ENCODE measurements at regions not wholly inside any gene's neighbourhood (a gene's known extent, or its start where the extent isn't known, plus 50 kb on each side); places are given as distances from the start of the nearest gene placed in this dataset.

DNA sequence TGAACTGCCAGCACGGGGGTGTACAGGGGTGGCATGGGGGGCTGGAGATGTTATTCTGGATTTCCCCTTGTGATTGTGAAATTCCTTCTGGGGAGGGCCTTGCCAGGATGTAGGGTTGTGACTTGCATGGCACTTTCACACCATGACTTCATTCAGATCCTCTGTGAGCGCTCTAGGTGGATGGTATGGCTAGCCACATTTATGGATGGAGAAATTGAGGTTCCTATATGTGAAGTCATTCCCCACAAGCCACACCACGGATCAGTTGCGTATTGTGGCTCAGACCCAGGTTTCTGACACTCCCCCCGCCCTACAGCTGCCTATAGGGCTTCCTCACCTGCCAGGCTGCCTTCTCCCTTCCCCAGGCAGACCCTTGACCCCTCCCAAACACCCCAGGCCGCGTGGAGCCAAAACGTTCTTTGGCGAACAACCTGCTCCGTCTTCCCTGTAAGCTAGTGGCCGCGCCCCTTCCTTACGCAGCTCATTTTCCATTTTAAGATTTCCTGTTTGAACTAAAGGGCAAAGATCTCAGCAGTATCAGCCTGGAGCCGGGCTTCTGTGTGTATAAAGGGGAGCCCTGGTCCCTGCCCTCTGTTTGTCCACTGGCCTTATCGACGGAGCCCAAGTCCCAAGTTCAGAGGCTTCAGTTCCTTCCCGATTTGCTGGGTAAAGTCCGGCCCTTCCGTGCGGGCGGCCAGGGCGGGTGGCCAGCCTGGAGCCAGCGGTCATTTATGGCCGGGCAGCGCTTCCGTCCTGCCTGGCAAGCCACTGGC lies 97.8 kb upstream of the KLF4 start (continued):
- TF ChIP-seq, protein P1, sequence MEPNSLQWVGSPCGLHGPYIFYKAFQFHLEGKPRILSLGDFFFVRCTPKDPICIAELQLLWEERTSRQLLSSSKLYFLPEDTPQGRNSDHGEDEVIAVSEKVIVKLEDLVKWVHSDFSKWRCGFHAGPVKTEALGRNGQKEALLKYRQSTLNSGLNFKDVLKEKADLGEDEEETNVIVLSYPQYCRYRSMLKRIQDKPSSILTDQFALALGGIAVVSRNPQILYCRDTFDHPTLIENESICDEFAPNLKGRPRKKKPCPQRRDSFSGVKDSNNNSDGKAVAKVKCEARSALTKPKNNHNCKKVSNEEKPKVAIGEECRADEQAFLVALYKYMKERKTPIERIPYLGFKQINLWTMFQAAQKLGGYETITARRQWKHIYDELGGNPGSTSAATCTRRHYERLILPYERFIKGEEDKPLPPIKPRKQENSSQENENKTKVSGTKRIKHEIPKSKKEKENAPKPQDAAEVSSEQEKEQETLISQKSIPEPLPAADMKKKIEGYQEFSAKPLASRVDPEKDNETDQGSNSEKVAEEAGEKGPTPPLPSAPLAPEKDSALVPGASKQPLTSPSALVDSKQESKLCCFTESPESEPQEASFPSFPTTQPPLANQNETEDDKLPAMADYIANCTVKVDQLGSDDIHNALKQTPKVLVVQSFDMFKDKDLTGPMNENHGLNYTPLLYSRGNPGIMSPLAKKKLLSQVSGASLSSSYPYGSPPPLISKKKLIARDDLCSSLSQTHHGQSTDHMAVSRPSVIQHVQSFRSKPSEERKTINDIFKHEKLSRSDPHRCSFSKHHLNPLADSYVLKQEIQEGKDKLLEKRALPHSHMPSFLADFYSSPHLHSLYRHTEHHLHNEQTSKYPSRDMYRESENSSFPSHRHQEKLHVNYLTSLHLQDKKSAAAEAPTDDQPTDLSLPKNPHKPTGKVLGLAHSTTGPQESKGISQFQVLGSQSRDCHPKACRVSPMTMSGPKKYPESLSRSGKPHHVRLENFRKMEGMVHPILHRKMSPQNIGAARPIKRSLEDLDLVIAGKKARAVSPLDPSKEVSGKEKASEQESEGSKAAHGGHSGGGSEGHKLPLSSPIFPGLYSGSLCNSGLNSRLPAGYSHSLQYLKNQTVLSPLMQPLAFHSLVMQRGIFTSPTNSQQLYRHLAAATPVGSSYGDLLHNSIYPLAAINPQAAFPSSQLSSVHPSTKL (CRISPR knock-in tag; IDR thresholded peaks at IDR 0.05), result peak; percentile 49
- no peak for TF ChIP-seq FIP1L1 (IDR thresholded peaks at IDR 0.05; ENCODE audit: borderline replicate concordance, insufficient read depth, low read depth, low read length)
- TF ChIP-seq RAD51 (IDR thresholded peaks at IDR 0.05; ENCODE audit: borderline replicate concordance), result no peak
- TF ChIP-seq, protein P2, sequence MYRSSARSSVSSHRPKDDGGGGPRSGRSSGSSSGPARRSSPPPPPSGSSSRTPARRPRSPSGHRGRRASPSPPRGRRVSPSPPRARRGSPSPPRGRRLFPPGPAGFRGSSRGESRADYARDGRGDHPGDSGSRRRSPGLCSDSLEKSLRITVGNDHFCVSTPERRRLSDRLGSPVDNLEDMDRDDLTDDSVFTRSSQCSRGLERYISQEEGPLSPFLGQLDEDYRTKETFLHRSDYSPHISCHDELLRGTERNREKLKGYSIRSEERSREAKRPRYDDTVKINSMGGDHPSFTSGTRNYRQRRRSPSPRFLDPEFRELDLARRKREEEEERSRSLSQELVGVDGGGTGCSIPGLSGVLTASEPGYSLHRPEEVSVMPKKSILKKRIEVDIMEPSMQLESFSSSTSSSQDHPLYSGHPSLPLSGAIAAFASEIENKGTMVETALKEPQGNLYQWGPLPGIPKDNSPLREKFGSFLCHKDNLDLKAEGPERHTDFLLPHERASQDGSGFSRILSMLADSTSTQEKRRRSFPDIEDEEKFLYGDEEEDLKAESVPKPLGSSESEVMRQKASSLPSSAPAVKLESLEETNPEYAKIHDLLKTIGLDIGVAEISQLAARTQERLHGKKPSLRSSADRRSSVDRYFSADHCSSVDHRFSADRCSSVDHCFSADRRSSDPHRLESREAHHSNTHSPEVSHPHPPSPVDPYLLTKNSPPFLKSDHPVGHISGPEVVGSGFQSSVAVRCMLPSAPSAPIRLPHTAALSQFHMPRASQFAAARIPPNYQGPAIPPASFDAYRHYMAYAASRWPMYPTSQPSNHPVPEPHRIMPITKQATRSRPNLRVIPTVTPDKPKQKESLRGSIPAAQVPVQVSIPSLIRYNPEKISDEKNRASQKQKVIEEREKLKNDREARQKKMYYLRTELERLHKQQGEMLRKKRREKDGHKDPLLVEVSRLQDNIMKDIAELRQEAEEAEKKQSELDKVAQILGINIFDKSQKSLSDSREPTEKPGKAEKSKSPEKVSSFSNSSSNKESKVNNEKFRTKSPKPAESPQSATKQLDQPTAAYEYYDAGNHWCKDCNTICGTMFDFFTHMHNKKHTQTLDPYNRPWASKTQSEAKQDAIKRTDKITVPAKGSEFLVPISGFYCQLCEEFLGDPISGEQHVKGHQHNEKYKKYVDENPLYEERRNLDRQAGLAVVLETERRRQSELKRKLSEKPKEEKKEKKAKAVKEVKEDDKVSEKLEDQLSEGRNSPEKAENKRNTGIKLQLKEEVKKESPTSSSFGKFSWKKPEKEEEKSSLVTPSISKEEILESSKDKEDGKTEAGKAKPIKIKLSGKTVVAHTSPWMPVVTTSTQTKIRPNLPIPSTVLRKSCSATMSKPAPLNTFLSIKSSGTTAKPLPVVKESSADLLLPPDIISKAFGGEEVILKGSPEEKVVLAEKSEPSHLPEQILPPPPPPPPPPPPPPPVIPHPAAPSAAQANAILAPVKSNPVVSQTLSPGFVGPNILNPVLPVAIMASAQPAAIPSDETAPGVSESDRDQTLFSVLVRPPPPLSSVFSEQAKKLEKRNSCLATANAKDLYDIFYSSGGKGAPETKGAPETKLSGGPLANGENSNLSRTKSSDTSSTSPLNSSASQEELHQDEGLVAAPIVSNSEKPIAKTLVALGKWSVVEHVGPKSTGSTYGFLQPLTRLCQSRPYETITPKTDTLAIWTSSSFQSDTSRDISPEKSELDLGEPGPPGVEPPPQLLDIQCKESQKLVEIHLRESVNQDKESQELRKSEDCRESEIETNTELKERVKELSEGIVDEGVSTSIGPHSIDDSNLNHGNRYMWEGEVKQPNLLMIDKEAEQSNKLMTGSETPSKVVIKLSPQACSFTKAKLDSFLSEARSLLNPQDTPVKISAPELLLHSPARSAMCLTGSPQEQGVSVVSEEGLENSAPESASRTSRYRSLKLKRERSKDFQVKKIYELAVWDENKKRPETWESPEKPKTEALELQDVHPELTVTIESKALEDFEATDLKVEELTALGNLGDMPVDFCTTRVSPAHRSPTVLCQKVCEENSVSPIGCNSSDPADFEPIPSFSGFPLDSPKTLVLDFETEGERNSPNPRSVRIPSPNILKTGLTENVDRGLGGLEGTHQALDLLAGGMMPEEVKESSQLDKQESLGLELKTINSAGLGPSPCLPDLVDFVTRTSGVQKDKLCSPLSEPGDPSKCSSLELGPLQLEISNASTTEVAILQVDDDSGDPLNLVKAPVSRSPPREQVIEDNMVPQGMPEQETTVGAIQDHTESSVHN (CRISPR knock-in tag; IDR thresholded peaks at IDR 0.05), result no peak
- no peak for TF ChIP-seq ZNF354B (CRISPR knock-in tag; IDR thresholded peaks at IDR 0.05)
- TF ChIP-seq HOXA3 (CRISPR knock-in tag; IDR thresholded peaks at IDR 0.05), result peak; percentile 26; the same call in 1 of the 2 replicates
- TF ChIP-seq ELF1 (CRISPR knock-in tag; IDR thresholded peaks at IDR 0.05), result no peak
- no peak for TF ChIP-seq SMAD1 (CRISPR knock-in tag; IDR thresholded peaks at IDR 0.05; ENCODE audit: borderline replicate concordance, low read depth)
- TF ChIP-seq SOX6 (IDR thresholded peaks at IDR 0.05), result no peak
- peak; percentile 54; the same call in 1 of the 2 replicates for TF ChIP-seq SOX6 (CRISPR knock-in tag; IDR thresholded peaks at IDR 0.05)
- no peak for TF ChIP-seq ZZZ3 (CRISPR knock-in tag; IDR thresholded peaks at IDR 0.05; ENCODE audit: borderline replicate concordance)
- TF ChIP-seq, protein P3, sequence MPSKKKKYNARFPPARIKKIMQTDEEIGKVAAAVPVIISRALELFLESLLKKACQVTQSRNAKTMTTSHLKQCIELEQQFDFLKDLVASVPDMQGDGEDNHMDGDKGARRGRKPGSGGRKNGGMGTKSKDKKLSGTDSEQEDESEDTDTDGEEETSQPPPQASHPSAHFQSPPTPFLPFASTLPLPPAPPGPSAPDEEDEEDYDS (CRISPR knock-in tag; IDR thresholded peaks at IDR 0.05), result no peak
- TF ChIP-seq PHF21A (CRISPR knock-in tag; IDR thresholded peaks at IDR 0.05), result no peak
- no peak for TF ChIP-seq MTF1 (CRISPR knock-in tag; IDR thresholded peaks at IDR 0.05)
- TF ChIP-seq PITX1 (CRISPR knock-in tag; IDR thresholded peaks at IDR 0.05), result no peak
- TF ChIP-seq SALL1 (CRISPR knock-in tag; IDR thresholded peaks at IDR 0.05), result peak; percentile 61
- TF ChIP-seq AGO2 (optimal IDR thresholded peaks at IDR 0.05; ENCODE audit: low read depth, low read length), result no peak

All from HepG2 (cell line).